ENCODE measurements at regions not wholly inside any gene's neighbourhood (a gene's known extent, or its start where the extent isn't known, plus 50 kb on each side); places are given as distances from the start of the nearest gene placed in this dataset.

GRCh38 chr5:92051741-92052140, 668.6 kb upstream of the ARRDC3 start:
- TF ChIP-seq CTCF (IDR thresholded peaks at IDR 0.05) (no peak), ZFX (IDR thresholded peaks at IDR 0.05; ENCODE audit: borderline replicate concordance) (no peak)
